ENCODE measurements at regions not wholly inside any gene's neighbourhood (a gene's known extent, or its start where the extent isn't known, plus 50 kb on each side); places are given as distances from the start of the nearest gene placed in this dataset.

DNA sequence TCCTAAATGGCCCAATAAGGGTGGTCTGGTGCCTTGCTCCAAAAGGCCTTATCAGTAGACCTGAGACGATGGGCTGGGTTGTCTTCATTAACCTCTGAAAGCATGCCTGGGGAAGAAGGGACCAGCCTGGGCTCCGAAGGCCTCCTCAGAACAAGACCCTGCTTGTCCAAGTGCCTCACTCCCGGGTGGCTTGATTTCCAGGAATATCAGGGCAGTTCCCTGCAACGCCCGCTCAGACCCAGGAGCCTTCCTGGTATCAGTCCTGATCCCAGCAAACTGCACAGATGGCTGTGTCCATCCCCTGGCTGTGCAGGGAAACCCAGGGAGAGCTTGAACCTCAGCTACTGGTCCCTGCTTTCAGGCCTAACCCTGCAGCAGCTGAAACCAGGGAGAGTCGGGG is 49.9 kb upstream of the CUX1 start:
- CTCF ChIA-PET, result no interaction called here
- Mint-ChIP-seq H3K4me1 (ENCODE audit: low read depth, unreplicated experiment) (no peaks in the 10 kb centered on the region), H3K36me3 (ENCODE audit: insufficient read depth, unreplicated experiment) (no peaks in the 10 kb centered on the region)

More for the DNA sequence above, 49.9 kb upstream of the CUX1 start:
- Mint-ChIP-seq H3K9me3 (ENCODE audit: low read depth, unreplicated experiment) (no peaks in the 10 kb centered on the region), H3K27ac (ENCODE audit: unreplicated experiment) (no peak overlapping the region), H3K4me3 (ENCODE audit: low read depth, unreplicated experiment) (no peak overlapping the region), H3K27me3 (ENCODE audit: unreplicated experiment) (peaks cover 31% of the 10 kb centered on the region)
- DNase-seq, result no peak
- intact Hi-C loops (cut with micrococcal nuclease; ENCODE audit: unreplicated experiment), result no loop called here
- BruUV-seq (replicated peaks), result no TSS peak
- TF ChIP-seq, protein P1, sequence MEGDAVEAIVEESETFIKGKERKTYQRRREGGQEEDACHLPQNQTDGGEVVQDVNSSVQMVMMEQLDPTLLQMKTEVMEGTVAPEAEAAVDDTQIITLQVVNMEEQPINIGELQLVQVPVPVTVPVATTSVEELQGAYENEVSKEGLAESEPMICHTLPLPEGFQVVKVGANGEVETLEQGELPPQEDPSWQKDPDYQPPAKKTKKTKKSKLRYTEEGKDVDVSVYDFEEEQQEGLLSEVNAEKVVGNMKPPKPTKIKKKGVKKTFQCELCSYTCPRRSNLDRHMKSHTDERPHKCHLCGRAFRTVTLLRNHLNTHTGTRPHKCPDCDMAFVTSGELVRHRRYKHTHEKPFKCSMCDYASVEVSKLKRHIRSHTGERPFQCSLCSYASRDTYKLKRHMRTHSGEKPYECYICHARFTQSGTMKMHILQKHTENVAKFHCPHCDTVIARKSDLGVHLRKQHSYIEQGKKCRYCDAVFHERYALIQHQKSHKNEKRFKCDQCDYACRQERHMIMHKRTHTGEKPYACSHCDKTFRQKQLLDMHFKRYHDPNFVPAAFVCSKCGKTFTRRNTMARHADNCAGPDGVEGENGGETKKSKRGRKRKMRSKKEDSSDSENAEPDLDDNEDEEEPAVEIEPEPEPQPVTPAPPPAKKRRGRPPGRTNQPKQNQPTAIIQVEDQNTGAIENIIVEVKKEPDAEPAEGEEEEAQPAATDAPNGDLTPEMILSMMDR (IDR thresholded peaks at IDR 0.05; ENCODE audit: unreplicated experiment), result no peak

Data from Calu3 (cell line).